ENCODE measurements at regions not wholly inside any gene's neighbourhood (a gene's known extent, or its start where the extent isn't known, plus 50 kb on each side); places are given as distances from the start of the nearest gene placed in this dataset.

- TF ChIP-seq POLR2A (IDR thresholded peaks at IDR 0.05), result no peak
- TF ChIP-seq CTCF (IDR thresholded peaks at IDR 0.05 in 4 of 5, conservative IDR thresholded peaks at IDR 0.05 in 1 of 5), result no peak
These were observed 104.8 kb upstream of the PDE5A start for GRCh38 chr4:119733431-119733830.
